ENCODE measurements at regions not wholly inside any gene's neighbourhood (a gene's known extent, or its start where the extent isn't known, plus 50 kb on each side); places are given as distances from the start of the nearest gene placed in this dataset.

DNA sequence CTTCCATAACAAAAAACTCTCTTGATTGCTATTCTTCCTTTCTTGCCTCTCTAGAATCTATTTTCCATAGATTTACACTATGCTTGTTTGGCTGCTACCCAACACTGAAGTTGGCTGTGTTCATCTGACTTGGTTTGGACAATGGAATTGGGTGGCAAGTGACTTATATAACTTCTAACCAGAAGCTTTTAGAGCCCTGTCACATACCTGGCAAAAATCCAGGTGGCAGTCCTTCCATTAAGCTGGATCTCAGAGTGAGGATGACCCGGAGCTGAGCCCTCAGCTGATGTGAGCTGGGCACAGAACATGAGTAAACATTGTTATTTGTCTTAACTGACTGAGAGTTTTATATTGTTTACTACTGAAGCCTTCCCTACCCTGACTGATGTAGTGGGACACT is 225.7 kb downstream of the TLR4 start:
- TF ChIP-seq, protein P1, sequence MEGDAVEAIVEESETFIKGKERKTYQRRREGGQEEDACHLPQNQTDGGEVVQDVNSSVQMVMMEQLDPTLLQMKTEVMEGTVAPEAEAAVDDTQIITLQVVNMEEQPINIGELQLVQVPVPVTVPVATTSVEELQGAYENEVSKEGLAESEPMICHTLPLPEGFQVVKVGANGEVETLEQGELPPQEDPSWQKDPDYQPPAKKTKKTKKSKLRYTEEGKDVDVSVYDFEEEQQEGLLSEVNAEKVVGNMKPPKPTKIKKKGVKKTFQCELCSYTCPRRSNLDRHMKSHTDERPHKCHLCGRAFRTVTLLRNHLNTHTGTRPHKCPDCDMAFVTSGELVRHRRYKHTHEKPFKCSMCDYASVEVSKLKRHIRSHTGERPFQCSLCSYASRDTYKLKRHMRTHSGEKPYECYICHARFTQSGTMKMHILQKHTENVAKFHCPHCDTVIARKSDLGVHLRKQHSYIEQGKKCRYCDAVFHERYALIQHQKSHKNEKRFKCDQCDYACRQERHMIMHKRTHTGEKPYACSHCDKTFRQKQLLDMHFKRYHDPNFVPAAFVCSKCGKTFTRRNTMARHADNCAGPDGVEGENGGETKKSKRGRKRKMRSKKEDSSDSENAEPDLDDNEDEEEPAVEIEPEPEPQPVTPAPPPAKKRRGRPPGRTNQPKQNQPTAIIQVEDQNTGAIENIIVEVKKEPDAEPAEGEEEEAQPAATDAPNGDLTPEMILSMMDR (IDR thresholded peaks at IDR 0.05) = no peak
- no peak for TF ChIP-seq POLR2A (IDR thresholded peaks at IDR 0.05; ENCODE audit: low read depth)

Data from esophagus muscularis mucosa (tissue), 3 donors.